ENCODE measurements at regions not wholly inside any gene's neighbourhood (a gene's known extent, or its start where the extent isn't known, plus 50 kb on each side); places are given as distances from the start of the nearest gene placed in this dataset.
A peak's percentile ranks its signal among the peaks of the same experiment; 100 is the strongest.

- DNase-seq: no peak
These were observed 135.3 kb upstream of the MAP9 start for GRCh38 chr4:155512046-155512445.

- DNase-seq: peak; percentile 35
These were observed 134.0 kb upstream of the MAP9 start for GRCh38 chr4:155510771-155511170.

GRCh38 chr4:155509555-155509954 lies 132.8 kb upstream of the MAP9 start:
- DNase-seq: no peak

- no peak for DNase-seq
These were observed 130.0 kb upstream of the MAP9 start for GRCh38 chr4:155506745-155507144.

- no peak for DNase-seq
These were observed 128.6 kb upstream of the MAP9 start for GRCh38 chr4:155505321-155505720.

GRCh38 chr4:155497306-155497705 lies 120.5 kb upstream of the MAP9 start:
- DNase-seq: no peak

- no peak for DNase-seq
These were observed 119.5 kb upstream of the MAP9 start for GRCh38 chr4:155496294-155496626.

GRCh38 chr4:155495572-155496293 lies 119.0 kb upstream of the MAP9 start:
- DNase-seq: no peak

- no peak for DNase-seq
These were observed 117.4 kb upstream of the MAP9 start for GRCh38 chr4:155494037-155494718.

GRCh38 chr4:155491336-155492120 lies 114.8 kb upstream of the MAP9 start:
- DNase-seq: no peak

GRCh38 chr4:155489271-155489670 lies 112.5 kb upstream of the MAP9 start:
- DNase-seq: no peak

- DNase-seq: no peak
These were observed 111.9 kb upstream of the MAP9 start for GRCh38 chr4:155488691-155489090.

- DNase-seq: no peak
These were observed 110.4 kb upstream of the MAP9 start for GRCh38 chr4:155487210-155487609.

- DNase-seq: no peak
These were observed 104.4 kb upstream of the MAP9 start for GRCh38 chr4:155481150-155481549.

GRCh38 chr4:155479835-155480234 lies 103.1 kb upstream of the MAP9 start:
- no peak for DNase-seq

- no peak for DNase-seq
These were observed 101.6 kb upstream of the MAP9 start for GRCh38 chr4:155478336-155478835.

GRCh38 chr4:155474758-155475157 lies 98.0 kb upstream of the MAP9 start:
- DNase-seq: no peak

- no peak for DNase-seq
These were observed 96.8 kb upstream of the MAP9 start for GRCh38 chr4:155473420-155474095.

- DNase-seq: no peak
These were observed 91.5 kb upstream of the MAP9 start for GRCh38 chr4:155468282-155468681.

- no peak for DNase-seq
These were observed 73.9 kb upstream of the MAP9 start for GRCh38 chr4:155450676-155451075.

- DNase-seq: no peak
These were observed 68.5 kb upstream of the MAP9 start for GRCh38 chr4:155445306-155445705.

GRCh38 chr4:155444721-155445120 lies 68.0 kb upstream of the MAP9 start:
- no peak for DNase-seq
